Type B pancreatic cell (in vitro differentiated cells): ENCODE measurements at regions not wholly inside any gene's neighbourhood (a gene's known extent, or its start where the extent isn't known, plus 50 kb on each side); places are given as distances from the start of the nearest gene placed in this dataset.

ENCODE experiments used
- DNase-seq: peaks from one replicate; pipeline ENCODE4 v3.0.0; 2021; ENCODE audit warnings: mixed read lengths; ENCODE audit not compliant: unreplicated experiment; ENCODE audit errors: extremely low spot score
- H3K27ac Mint-ChIP-seq: 2 replicates; pipeline ENCODE4 v1.8.0; 2021; ENCODE audit warnings: mild to moderate bottlenecking, mixed read lengths
- H3K27me3 Mint-ChIP-seq: 2 replicates; pipeline ENCODE4 v1.8.0; 2021; ENCODE audit warnings: mixed read lengths
- H3K36me3 Mint-ChIP-seq: 2 replicates; pipeline ENCODE4 v1.8.0; 2021; ENCODE audit warnings: mixed read lengths
- H3K4me1 Mint-ChIP-seq: one replicate; pipeline ENCODE4 v1.8.0; 2021; ENCODE audit warnings: mixed read lengths; ENCODE audit not compliant: unreplicated experiment
- H3K4me3 Mint-ChIP-seq: 2 replicates; pipeline ENCODE4 v1.8.0; 2021; ENCODE audit warnings: mild to moderate bottlenecking, mixed read lengths
- H3K9me3 Mint-ChIP-seq: 2 replicates; pipeline ENCODE4 v1.8.0; 2021; ENCODE audit warnings: mixed read lengths
- TF ChIP-seq, protein P1 (sequence below): fragments of 200-600 bp; sonication (generic); conservative IDR thresholded peaks from 2 replicates; pipeline ENCODE4 v1.5.0; 2021; ENCODE audit warnings: antibody characterized with exemption, mild to moderate bottlenecking

DNA sequence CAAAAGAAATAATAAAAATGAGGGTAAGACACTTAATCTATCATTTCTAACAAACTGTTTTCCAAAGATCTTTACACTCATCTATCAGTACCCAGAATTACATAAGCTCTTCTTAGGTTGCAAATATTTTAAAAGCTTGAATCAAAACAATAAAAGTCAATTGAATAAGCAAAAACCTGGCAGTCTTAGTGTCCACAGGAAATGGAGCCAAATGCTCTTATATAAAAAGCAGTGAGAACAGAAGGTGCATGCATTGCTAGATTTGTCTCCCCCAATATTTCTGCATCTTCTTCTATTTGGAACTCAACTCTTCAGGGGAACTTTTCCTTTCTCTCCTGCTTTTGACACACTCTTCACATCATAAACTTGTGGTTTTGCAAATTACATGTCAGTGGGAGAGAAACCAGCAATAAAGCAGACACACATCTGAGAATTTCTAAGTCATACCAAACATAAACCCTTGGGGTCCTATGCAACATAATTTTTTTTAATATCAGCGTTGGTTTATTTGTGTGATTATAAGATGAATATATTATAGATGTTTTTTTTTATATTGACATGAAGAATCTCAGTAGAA is 343.9 kb upstream of the ACVR2A start:
- TF ChIP-seq, protein P1, sequence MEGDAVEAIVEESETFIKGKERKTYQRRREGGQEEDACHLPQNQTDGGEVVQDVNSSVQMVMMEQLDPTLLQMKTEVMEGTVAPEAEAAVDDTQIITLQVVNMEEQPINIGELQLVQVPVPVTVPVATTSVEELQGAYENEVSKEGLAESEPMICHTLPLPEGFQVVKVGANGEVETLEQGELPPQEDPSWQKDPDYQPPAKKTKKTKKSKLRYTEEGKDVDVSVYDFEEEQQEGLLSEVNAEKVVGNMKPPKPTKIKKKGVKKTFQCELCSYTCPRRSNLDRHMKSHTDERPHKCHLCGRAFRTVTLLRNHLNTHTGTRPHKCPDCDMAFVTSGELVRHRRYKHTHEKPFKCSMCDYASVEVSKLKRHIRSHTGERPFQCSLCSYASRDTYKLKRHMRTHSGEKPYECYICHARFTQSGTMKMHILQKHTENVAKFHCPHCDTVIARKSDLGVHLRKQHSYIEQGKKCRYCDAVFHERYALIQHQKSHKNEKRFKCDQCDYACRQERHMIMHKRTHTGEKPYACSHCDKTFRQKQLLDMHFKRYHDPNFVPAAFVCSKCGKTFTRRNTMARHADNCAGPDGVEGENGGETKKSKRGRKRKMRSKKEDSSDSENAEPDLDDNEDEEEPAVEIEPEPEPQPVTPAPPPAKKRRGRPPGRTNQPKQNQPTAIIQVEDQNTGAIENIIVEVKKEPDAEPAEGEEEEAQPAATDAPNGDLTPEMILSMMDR, result no peak
- Mint-ChIP-seq H3K36me3 (no peaks in the 10 kb centered on the region), H3K4me1 (peaks cover 5% of the 10 kb centered on the region), H3K27ac (no peak overlapping the region), H3K27me3 (no peaks in the 10 kb centered on the region), H3K4me3 (no peak overlapping the region), H3K9me3 (peaks cover 7% of the 10 kb centered on the region)
- DNase-seq, result no peak

DNA sequence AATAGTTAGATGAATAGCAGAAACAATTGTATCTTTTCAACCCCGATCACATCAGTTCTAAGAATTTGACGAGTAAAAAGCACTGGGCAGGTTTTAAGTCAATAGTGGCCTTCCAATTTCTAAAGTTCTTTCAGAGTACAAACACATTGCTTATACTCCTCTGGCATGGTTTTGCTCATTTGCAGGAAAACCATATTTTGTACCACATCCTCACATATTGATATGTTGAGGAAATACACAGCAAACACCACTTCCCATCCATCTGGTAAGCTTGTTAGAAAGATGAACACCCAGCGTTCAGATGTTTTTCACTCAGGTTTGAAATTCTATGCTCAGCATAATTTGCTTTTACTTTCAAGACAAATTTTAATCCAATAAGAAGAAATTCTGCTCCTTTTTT is 344.6 kb upstream of the ACVR2A start:
- Mint-ChIP-seq H3K9me3 (peaks cover 7% of the 10 kb centered on the region), H3K27me3 (no peaks in the 10 kb centered on the region), H3K27ac (no peak overlapping the region), H3K4me1 (peaks cover 5% of the 10 kb centered on the region), H3K4me3 (no peak overlapping the region), H3K36me3 (no peaks in the 10 kb centered on the region)
- TF ChIP-seq, protein P1, result no peak
- DNase-seq, result no peak

DNA sequence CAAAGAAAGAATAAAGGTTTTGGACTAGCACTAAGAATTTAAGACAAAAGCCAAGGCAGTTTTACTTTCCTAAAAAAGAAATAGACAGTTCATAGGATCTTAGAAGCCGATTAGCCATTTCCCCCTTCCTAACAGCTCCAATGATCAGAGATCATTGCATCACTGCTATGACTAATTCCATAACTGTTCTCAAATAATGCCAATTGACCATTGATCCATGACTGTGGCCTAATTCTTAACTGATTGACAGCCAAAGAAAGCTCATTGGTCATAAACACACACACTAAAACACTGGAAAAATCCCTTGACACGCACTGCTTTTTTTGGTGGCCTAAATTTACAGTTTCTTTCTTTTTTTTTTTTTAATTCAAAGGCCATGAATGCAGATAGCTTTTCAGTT is 345.0 kb upstream of the ACVR2A start:
- TF ChIP-seq, protein P1, result no peak
- Mint-ChIP-seq H3K27ac (no peak overlapping the region), H3K4me1 (peaks cover 5% of the 10 kb centered on the region), H3K9me3 (peaks cover 7% of the 10 kb centered on the region), H3K4me3 (no peak overlapping the region), H3K36me3 (no peaks in the 10 kb centered on the region), H3K27me3 (no peaks in the 10 kb centered on the region)
- DNase-seq, result no peak

DNA sequence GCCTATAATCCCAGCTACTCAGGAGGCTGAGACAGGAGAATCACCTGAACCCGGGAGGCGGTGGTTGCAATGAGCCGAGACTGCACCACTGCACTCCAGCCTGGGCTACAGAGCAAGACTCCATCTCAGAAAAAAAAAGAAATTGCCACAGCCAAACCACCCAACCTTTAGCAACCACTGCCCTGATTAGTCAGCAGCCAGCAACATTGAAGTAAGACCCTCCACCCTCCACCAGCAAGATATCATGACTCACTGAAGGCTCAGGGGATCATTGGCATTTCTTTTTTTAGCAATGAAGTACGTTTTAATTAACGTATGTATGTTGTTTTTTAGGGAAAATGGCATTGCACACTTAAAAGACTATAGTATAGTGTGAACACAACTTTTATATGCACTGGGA is 349.1 kb upstream of the ACVR2A start:
- H3K4me3 Mint-ChIP-seq, result no peak overlapping the region
- no peaks in the 10 kb centered on the region for H3K27me3 Mint-ChIP-seq
- H3K27ac Mint-ChIP-seq, result no peak overlapping the region
- H3K9me3 Mint-ChIP-seq, result no peaks in the 10 kb centered on the region
- DNase-seq, result no peak
- TF ChIP-seq, protein P1, result no peak
- no peaks in the 10 kb centered on the region for H3K4me1 Mint-ChIP-seq
- H3K36me3 Mint-ChIP-seq, result no peaks in the 10 kb centered on the region

DNA sequence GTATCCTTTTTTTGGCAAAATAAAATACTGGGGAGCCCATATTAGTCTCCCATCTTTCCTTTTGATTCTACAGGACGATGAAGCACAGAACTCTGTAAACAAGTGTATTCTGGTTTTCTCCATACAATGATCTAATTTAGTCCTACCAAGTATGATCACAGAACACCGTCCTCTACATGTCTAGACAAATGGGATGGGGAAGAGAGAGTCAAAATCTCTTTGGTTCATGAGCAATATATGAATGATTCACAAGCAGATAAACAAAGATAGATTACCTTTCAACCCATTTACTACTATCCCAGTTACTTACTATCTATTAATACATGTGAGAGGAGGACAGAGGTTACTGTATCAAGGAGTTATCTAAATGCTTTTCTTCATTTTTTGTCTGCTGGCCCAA is 352.4 kb upstream of the ACVR2A start:
- H3K4me3 Mint-ChIP-seq, result no peak overlapping the region
- TF ChIP-seq, protein P1, result no peak
- H3K36me3 Mint-ChIP-seq, result no peaks in the 10 kb centered on the region
- H3K9me3 Mint-ChIP-seq, result no peaks in the 10 kb centered on the region
- peaks cover 6% of the 10 kb centered on the region for H3K4me1 Mint-ChIP-seq
- no peak for DNase-seq
- no peak overlapping the region for H3K27ac Mint-ChIP-seq
- H3K27me3 Mint-ChIP-seq, result no peaks in the 10 kb centered on the region

DNA sequence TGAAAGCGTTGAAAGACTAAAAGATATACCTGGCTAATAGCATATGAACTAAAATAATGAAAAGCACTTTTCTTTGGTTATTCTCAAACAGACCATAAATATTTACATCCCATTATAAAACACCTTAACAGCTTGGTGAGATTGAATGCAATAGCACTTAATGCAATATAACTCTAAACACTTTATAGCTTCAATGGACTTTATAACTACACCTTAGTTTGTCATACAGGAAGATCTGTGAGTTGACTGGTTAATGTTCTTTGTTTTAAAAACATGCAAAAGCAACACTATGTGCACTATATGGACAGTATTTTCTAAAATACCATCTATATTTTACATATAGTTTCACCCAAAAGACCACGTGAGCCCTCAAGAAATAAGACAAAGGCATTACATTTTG is 353.3 kb upstream of the ACVR2A start:
- Mint-ChIP-seq H3K27ac (no peak overlapping the region), H3K27me3 (no peaks in the 10 kb centered on the region), H3K9me3 (no peaks in the 10 kb centered on the region), H3K4me3 (no peak overlapping the region), H3K36me3 (no peaks in the 10 kb centered on the region), H3K4me1 (peaks cover 6% of the 10 kb centered on the region)
- TF ChIP-seq, protein P1, result no peak
- no peak for DNase-seq
